ENCODE measurements at regions not wholly inside any gene's neighbourhood (a gene's known extent, or its start where the extent isn't known, plus 50 kb on each side); places are given as distances from the start of the nearest gene placed in this dataset.
"Not testable (repeated sequence)": the region's sequence is repeated elsewhere in the genome, so short reads cannot be mapped to it uniquely, and the experiment has no call there.

GRCh38 chr5:104325356-104325755, 762.8 kb upstream of the NUDT12 start:
- Mint-ChIP-seq H3K27ac (no peak overlapping the region), H3K4me3 (no peak overlapping the region), H3K36me3 (ENCODE audit: low read depth) (no peaks in the 10 kb centered on the region), H3K9me3 (no peaks in the 10 kb centered on the region), H3K4me1 (no peaks in the 10 kb centered on the region), H3K27me3 (ENCODE audit: insufficient read depth) (no peaks in the 10 kb centered on the region)
- Histone ChIP-seq H3K4me1 (ENCODE audit: control insufficient read depth, insufficient read depth, low read length) (no peaks in the 10 kb centered on the region), H3K36me3 (ENCODE audit: control insufficient read depth, insufficient read depth, low read length) (no peaks in the 10 kb centered on the region), H3K9me3 (ENCODE audit: control insufficient read depth, low read length) (no peaks in the 10 kb centered on the region), H3K27me3 (ENCODE audit: control insufficient read depth, insufficient read depth, low read length, poor library complexity, severe bottlenecking) (no peaks in the 10 kb centered on the region), H3K27ac (ENCODE audit: low read depth, low read length) (no peak overlapping the region), H3K9ac (ENCODE audit: extremely low read depth, low read length, poor library complexity, severe bottlenecking) (no peak overlapping the region), H3K4me3 (ENCODE audit: low read length) (no peak overlapping the region)
- TF ChIP-seq CTCF (conservative IDR thresholded peaks at IDR 0.05): no peak
- DNase-seq: no peak
- no CpG with 5 or more reads among the region's 2 CpGs for WGBS, 2 experiments (ENCODE audit: insufficient coverage in 1 of 2, insufficient read length in 1 of 2)

- not testable (repeated sequence) for H3K4me3 ChIP-seq (ENCODE audit: low read length); H3K27ac ChIP-seq (ENCODE audit: low read depth, low read length); H3K9ac ChIP-seq (ENCODE audit: extremely low read depth, low read length, poor library complexity, severe bottlenecking); H3K27ac Mint-ChIP-seq; H3K36me3 ChIP-seq (ENCODE audit: control insufficient read depth, insufficient read depth, low read length); H3K36me3 Mint-ChIP-seq (ENCODE audit: low read depth); H3K4me1 ChIP-seq (ENCODE audit: control insufficient read depth, insufficient read depth, low read length); H3K9me3 ChIP-seq (ENCODE audit: control insufficient read depth, low read length); H3K27me3 Mint-ChIP-seq (ENCODE audit: insufficient read depth); DNase-seq; H3K27me3 ChIP-seq (ENCODE audit: control insufficient read depth, insufficient read depth, low read length, poor library complexity, severe bottlenecking); H3K4me1 Mint-ChIP-seq; H3K9me3 Mint-ChIP-seq; H3K4me3 Mint-ChIP-seq
Observed at GRCh38 chr5:104316676-104317075, 754.1 kb upstream of the NUDT12 start.

GRCh38 chr5:104312481-104312880, 749.9 kb upstream of the NUDT12 start:
- H3K27ac Mint-ChIP-seq: no peak overlapping the region
- no peak for TF ChIP-seq CTCF (conservative IDR thresholded peaks at IDR 0.05)
- no peaks in the 10 kb centered on the region for H3K27me3 ChIP-seq (ENCODE audit: control insufficient read depth, insufficient read depth, low read length, poor library complexity, severe bottlenecking)
- no peak overlapping the region for H3K4me3 Mint-ChIP-seq
- H3K9me3 ChIP-seq (ENCODE audit: control insufficient read depth, low read length): peaks cover 6% of the 10 kb centered on the region
- H3K4me1 ChIP-seq (ENCODE audit: control insufficient read depth, insufficient read depth, low read length): no peaks in the 10 kb centered on the region
- no peak for DNase-seq
- WGBS, 2 experiments (ENCODE audit: insufficient coverage in 1 of 2, insufficient read length in 1 of 2): no CpG with 5 or more reads among the region's 1 CpG
- no peaks in the 10 kb centered on the region for H3K36me3 ChIP-seq (ENCODE audit: control insufficient read depth, insufficient read depth, low read length)
- H3K4me1 Mint-ChIP-seq: peaks cover 2% of the 10 kb centered on the region
- no peaks in the 10 kb centered on the region for H3K27me3 Mint-ChIP-seq (ENCODE audit: insufficient read depth)
- no peak overlapping the region for H3K27ac ChIP-seq (ENCODE audit: low read depth, low read length)
- H3K9ac ChIP-seq (ENCODE audit: extremely low read depth, low read length, poor library complexity, severe bottlenecking): no peak overlapping the region
- no peak overlapping the region for H3K4me3 ChIP-seq (ENCODE audit: low read length)
- peaks cover 6% of the 10 kb centered on the region for H3K9me3 Mint-ChIP-seq
- no peaks in the 10 kb centered on the region for H3K36me3 Mint-ChIP-seq (ENCODE audit: low read depth)

GRCh38 chr5:104305602-104306001, 743.0 kb upstream of the NUDT12 start:
- WGBS, 2 experiments (ENCODE audit: insufficient coverage in 1 of 2, insufficient read length in 1 of 2): 92% methylated on average over 1 of the region's 1 CpG; no CpG with 5 or more reads in 1 of the 2 experiments
- H3K27ac ChIP-seq (ENCODE audit: low read depth, low read length): no peak overlapping the region
- TF ChIP-seq CTCF (conservative IDR thresholded peaks at IDR 0.05): no peak

More at GRCh38 chr5:104305602-104306001, 743.0 kb upstream of the NUDT12 start:
- DNase-seq: no peak
- Histone ChIP-seq H3K27me3 (ENCODE audit: control insufficient read depth, insufficient read depth, low read length, poor library complexity, severe bottlenecking) (no peaks in the 10 kb centered on the region), H3K4me1 (ENCODE audit: control insufficient read depth, insufficient read depth, low read length) (no peaks in the 10 kb centered on the region), H3K4me3 (ENCODE audit: low read length) (no peak overlapping the region), H3K9ac (ENCODE audit: extremely low read depth, low read length, poor library complexity, severe bottlenecking) (no peak overlapping the region), H3K36me3 (ENCODE audit: control insufficient read depth, insufficient read depth, low read length) (no peaks in the 10 kb centered on the region), H3K9me3 (ENCODE audit: control insufficient read depth, low read length) (no peaks in the 10 kb centered on the region)
- Mint-ChIP-seq H3K27ac (no peak overlapping the region), H3K36me3 (ENCODE audit: low read depth) (no peaks in the 10 kb centered on the region), H3K4me3 (no peak overlapping the region), H3K4me1 (no peaks in the 10 kb centered on the region), H3K27me3 (ENCODE audit: insufficient read depth) (no peaks in the 10 kb centered on the region), H3K9me3 (no peaks in the 10 kb centered on the region)

Data from endodermal cell (in vitro differentiated cells).